Heart right ventricle (tissue), 16 donors: ENCODE measurements at regions not wholly inside any gene's neighbourhood (a gene's known extent, or its start where the extent isn't known, plus 50 kb on each side); places are given as distances from the start of the nearest gene placed in this dataset.
A peak's percentile ranks its signal among the peaks of the same experiment; 100 is the strongest.

ENCODE experiments used
- ATAC-seq, 8 donors: fragments of 200-7000 bp; cut with Tn5 transposase; one replicate each; pipeline ENCODE4 v1.9.1; 2020; ENCODE audit warnings: mild to moderate bottlenecking in 8 of 8, moderate library complexity in 8 of 8, moderate number of reproducible peaks in 1 of 8
- DNase-seq, 2 donors: peaks; one replicate each; pipeline ENCODE4 v3.0.0-alpha.2; 2020
- H3K27ac ChIP-seq, 10 donors: fragments of 200-600 bp; sonication (generic) in 2 of 10; one replicate each; pipeline versions ENCODE4 v1.5.0 to v1.8.0; 2020 to 2022; ENCODE audit warnings: mild to moderate bottlenecking in 3 of 10
- H3K27me3 ChIP-seq, 7 donors: fragments of 200-600 bp; one replicate each; pipeline ENCODE4 v1.8.0; 2021 to 2022; ENCODE audit warnings: mild to moderate bottlenecking in 2 of 7
- H3K36me3 ChIP-seq, 9 donors: fragments of 200-600 bp; sonication (generic) in 1 of 9; one replicate each; pipeline versions ENCODE4 v1.5.0 to v1.8.0; 2020 to 2022; ENCODE audit warnings: mild to moderate bottlenecking in 2 of 9
- H3K4me1 ChIP-seq, 9 donors: fragments of 200-600 bp; sonication (generic) in 1 of 9; one replicate each; pipeline versions ENCODE4 v1.5.0 to v1.8.0; 2020 to 2022; ENCODE audit warnings: mild to moderate bottlenecking in 4 of 9
- H3K4me3 ChIP-seq, 10 donors: fragments of 200-600 bp; sonication (generic) in 2 of 10; one replicate each; pipeline versions ENCODE4 v1.5.0 to v1.8.0; 2020 to 2022; ENCODE audit warnings: mild to moderate bottlenecking in 7 of 10, moderate library complexity in 2 of 10
- H3K9me3 ChIP-seq, 11 donors: fragments of 200-600 bp in 10 of 11; sonication (generic) in 2 of 11; one replicate each; pipeline versions ENCODE4 v1.5.0 to v1.8.0; 2013 to 2022; ENCODE audit warnings: mild to moderate bottlenecking in 2 of 11, control low read depth in 1 of 11, moderate library complexity in 1 of 11
- WGBS, 2 donors: extraction: QIAGEN DNeasy Blood & Tissue Kit; methylation state at CpG; one replicate each; pipeline ENCODE4 v1.1.7; 2013; ENCODE audit warnings: inconsistent platforms in 1 of 2; 5-methylcytosine and 5-hydroxymethylcytosine counted together
- intact Hi-C, 10 donors: fragments of 100-400 bp; cut with DNase I; formaldehyde crosslinking; loops; one replicate each; pipeline versions ENCODE4 v1.11.1 to v1.14.2; 2022
- TF ChIP-seq, protein P1 (sequence below), 9 donors: fragments of 200-600 bp; sonication (generic) in 2 of 9; IDR thresholded peaks; one replicate each; pipeline versions ENCODE4 v1.5.0 to v1.8.0; 2021 to 2022; ENCODE audit warnings: antibody characterized with exemption in 9 of 9, mild to moderate bottlenecking in 5 of 9, moderate library complexity in 1 of 9
- donor health status: Arrhythmogenic right ventricular cardiomyopathy.
- donor health status: ischemic (EF 13 %, LVEDD 7.1; RV severe dilation, severe dysfunction).
- donor health status: healthy with polysubstance abuse.
- donor health status: DM: no; HTN: yes; CAD: no.
- donor health status: DM: no; HTN: no; CAD: no.
- donor health status: ischemic (EF 25% LVEDD 6.9; RV normal size, moderate dysfunction).
- donor health status: ischemic (EF 25% LVEDD 5.7; RV mildly dilated, moderate dysfunction).
- donor health status: healthy.
- donor health status: DM: yes; HTN: yes; CAD: no.
- donor health status: Ischemic cardiomyopathy.
- donor health status: ischemic (EF 35%, LVEDD 5.7; RV mildly dilated, moderate dysfunction).
- donor health status: nonischemic (EF 11% LVEDD 7.7; RV severe dilation, severe dysfunction).
- donor health status: DM: yes; HTN: yes; CAD: no.
- donor health status: PGD.
- donor health status: ischemic (EF 29% LVEDD 5.4; RV normal size, mild dysfunction).
- donor health status: nonischemic (EF 23%, LVEDD 6.1; RV moderate dilation, normal function).

DNA sequence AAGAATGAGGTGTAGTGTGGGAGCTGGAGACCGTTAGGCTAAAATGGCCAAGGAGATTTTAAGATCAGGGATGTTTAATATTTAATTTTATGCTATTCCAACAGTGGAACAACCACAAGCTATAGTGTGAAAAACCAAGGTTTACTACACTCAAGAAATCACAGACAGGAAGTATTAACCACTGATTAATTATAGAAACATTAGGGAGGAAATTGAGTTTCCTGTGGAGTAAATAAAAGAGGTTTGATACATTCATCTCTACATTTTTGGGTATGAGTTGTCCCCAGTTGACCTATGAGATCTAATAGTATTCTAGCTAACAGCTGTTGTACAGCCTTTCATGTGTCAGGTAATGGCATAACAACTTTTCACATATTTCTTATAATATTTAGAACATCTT lies 103.7 kb upstream of the MPDZ start:
- TF ChIP-seq, protein P1, sequence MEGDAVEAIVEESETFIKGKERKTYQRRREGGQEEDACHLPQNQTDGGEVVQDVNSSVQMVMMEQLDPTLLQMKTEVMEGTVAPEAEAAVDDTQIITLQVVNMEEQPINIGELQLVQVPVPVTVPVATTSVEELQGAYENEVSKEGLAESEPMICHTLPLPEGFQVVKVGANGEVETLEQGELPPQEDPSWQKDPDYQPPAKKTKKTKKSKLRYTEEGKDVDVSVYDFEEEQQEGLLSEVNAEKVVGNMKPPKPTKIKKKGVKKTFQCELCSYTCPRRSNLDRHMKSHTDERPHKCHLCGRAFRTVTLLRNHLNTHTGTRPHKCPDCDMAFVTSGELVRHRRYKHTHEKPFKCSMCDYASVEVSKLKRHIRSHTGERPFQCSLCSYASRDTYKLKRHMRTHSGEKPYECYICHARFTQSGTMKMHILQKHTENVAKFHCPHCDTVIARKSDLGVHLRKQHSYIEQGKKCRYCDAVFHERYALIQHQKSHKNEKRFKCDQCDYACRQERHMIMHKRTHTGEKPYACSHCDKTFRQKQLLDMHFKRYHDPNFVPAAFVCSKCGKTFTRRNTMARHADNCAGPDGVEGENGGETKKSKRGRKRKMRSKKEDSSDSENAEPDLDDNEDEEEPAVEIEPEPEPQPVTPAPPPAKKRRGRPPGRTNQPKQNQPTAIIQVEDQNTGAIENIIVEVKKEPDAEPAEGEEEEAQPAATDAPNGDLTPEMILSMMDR (IDR thresholded peaks at IDR 0.05): no peak

DNA sequence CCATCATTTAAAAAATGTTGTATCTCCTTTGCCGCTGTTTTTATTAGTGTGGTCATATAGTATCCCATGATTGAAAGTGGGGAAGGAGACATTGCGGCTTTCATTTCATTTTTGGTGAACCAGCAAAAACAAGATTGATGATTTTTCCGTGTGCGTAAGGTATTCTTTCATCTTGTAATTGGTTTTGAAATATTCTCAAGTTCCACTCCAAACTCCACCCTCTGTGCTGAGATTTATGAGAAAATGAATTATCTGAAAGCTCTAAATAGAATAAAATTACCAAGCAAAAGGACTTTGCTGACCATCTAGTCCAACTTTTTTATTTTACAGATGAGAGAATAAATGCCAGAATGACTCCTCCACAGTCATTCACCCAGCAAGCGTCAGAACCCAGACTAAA lies 103.1 kb upstream of the MPDZ start:
- intact Hi-C loops: no loop called here
- no peak for ATAC-seq
- peaks cover 0 to 16% (median 4%) of the 10 kb centered on the region in 11 donors for H3K9me3 ChIP-seq
- DNase-seq: no peak
- 95% methylated on average over 5 of the region's 5 CpGs for WGBS, 2 donors
- H3K4me3 ChIP-seq: no peak overlapping the region
- no peaks in the 10 kb centered on the region for H3K36me3 ChIP-seq
- peaks cover 0 to 20% (median 9%) of the 10 kb centered on the region in 9 donors for H3K4me1 ChIP-seq
- H3K27me3 ChIP-seq: no peaks in the 10 kb centered on the region
- TF ChIP-seq, protein P1 (IDR thresholded peaks at IDR 0.05): no peak
- no peak overlapping the region for H3K27ac ChIP-seq

More for the DNA sequence above, 103.7 kb upstream of the MPDZ start:
- Histone ChIP-seq H3K9me3 (peaks cover 0 to 16% (median 4%) of the 10 kb centered on the region in 11 donors), H3K27me3 (no peaks in the 10 kb centered on the region), H3K4me3 (no peak overlapping the region), H3K4me1 (peaks cover 0 to 18% (median 9%) of the 10 kb centered on the region in 9 donors), H3K27ac (no peak overlapping the region), H3K36me3 (no peaks in the 10 kb centered on the region)
- intact Hi-C loops: no loop called here
- DNase-seq (no peak), ATAC-seq (no peak)
- WGBS, 2 donors: 74 to 83% methylated on average over 1 of the region's 1 CpG

DNA sequence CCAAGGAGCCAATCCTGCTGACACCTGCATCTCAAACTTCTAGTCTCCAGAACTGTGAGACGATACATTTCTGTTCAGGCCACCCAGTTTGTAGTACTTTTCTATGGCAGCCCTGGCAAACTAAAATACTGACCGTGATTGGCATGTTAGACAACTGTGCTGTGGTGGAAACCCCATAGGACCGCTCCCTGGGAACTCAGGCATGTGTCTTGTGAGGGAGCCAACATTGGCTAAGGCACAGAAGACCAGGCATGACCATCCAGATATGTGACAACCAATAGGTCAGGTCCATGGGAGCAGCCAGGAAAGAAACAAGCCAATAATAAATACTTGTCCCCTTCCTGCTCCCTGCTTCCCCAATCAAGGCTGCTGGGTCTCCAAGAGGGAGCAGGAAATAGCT lies 101.4 kb upstream of the MPDZ start:
- 96 to 98% methylated on average over 3 of the region's 3 CpGs for whole genome bisulfite sequencing, 2 donors
- DNase-seq: no peak
- H3K4me3 ChIP-seq: no peak overlapping the region
- no peak overlapping the region for H3K27ac ChIP-seq
- H3K4me1 ChIP-seq: peaks cover 0 to 7% (median 0%) of the 10 kb centered on the region in 9 donors
- H3K36me3 ChIP-seq: no peaks in the 10 kb centered on the region
- ATAC-seq: no peak
- intact Hi-C loops: no loop called here
- TF ChIP-seq, protein P1 (IDR thresholded peaks at IDR 0.05): no peak
- peaks cover 0 to 16% (median 4%) of the 10 kb centered on the region in 11 donors for H3K9me3 ChIP-seq
- H3K27me3 ChIP-seq: no peaks in the 10 kb centered on the region

DNA sequence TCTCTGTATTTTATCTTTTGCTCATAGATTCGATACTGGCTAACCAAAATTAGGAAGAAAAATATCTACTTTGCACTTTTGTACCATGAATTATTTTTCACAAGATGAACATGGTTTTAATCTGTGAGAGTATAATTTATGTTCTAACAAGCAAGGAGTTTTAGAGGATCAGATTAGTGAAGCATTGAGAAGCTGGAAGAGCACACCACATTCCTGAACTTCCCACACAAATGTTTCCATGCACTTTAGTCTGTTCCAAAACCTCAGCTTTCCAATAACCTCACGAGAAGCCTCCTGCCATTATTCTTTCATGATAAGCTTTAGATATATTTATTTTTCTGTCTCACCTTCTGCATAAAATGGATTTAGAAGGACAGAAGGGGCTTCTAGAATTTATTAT lies 98.7 kb upstream of the MPDZ start:
- WGBS, 2 donors: 63 to 68% methylated on average over 2 of the region's 2 CpGs
- Histone ChIP-seq H3K27me3 (no peaks in the 10 kb centered on the region), H3K4me1 (peaks cover 0 to 7% (median 0%) of the 10 kb centered on the region in 9 donors), H3K9me3 (no peaks in the 10 kb centered on the region), H3K4me3 (no peak overlapping the region), H3K27ac (peak overlapping the region in 1 of 10 donors; percentile 26), H3K36me3 (no peaks in the 10 kb centered on the region)
- TF ChIP-seq, protein P1 (IDR thresholded peaks at IDR 0.05): no peak
- ATAC-seq (peak in 1 of 8 donors; percentile 55), DNase-seq (no peak)
- intact Hi-C loops: no loop called here
